Mucosa of descending colon (tissue), 3 donors: ENCODE measurements at regions not wholly inside any gene's neighbourhood (a gene's known extent, or its start where the extent isn't known, plus 50 kb on each side); places are given as distances from the start of the nearest gene placed in this dataset.

ENCODE experiments used
- ATAC-seq: fragments of 200-7000 bp; cut with Tn5 transposase; one replicate; pipeline ENCODE4 v1.9.1; 2020; ENCODE audit warnings: mild to moderate bottlenecking, moderate library complexity
- DNase-seq, 3 donors: peaks; one replicate each; pipeline ENCODE4 v3.0.0-alpha.2; 2020
- H3K36me3 ChIP-seq: fragments of 200-600 bp; one replicate; pipeline ENCODE4 v1.8.0; 2021; ENCODE audit warnings: low read depth, mild to moderate bottlenecking
- H3K4me1 ChIP-seq: fragments of 200-600 bp; one replicate; pipeline ENCODE4 v1.8.0; 2021; ENCODE audit warnings: low read depth, mild to moderate bottlenecking
- H3K4me3 ChIP-seq: fragments of 200-600 bp; one replicate; pipeline ENCODE4 v1.8.0; 2021; ENCODE audit warnings: mild to moderate bottlenecking
- H3K9me3 ChIP-seq: fragments of 200-600 bp; one replicate; pipeline ENCODE4 v1.8.0; 2021; ENCODE audit warnings: mild to moderate bottlenecking
- intact Hi-C, 2 donors: fragments of 100-400 bp; cut with DNase I in 1 of 2; cut with micrococcal nuclease in 1 of 2; formaldehyde crosslinking; loops; one replicate each; pipeline versions ENCODE4 v1.11.0 to v1.11.1; 2022; cut with DNase I, micrococcal nuclease
- TF ChIP-seq, protein P1 (sequence below): fragments of 200-600 bp; IDR thresholded peaks from one replicate; pipeline ENCODE4 v1.8.0; 2022; ENCODE audit warnings: antibody characterized with exemption, mild to moderate bottlenecking
- donor health status: DM: no; HTN: no; CAD: no; lungs with moderate emphysema.
- donor health status: DM: no; HTN: no; CAD: no.
- donor health status: DM: no; HTN: yes; CAD: no.

DNA sequence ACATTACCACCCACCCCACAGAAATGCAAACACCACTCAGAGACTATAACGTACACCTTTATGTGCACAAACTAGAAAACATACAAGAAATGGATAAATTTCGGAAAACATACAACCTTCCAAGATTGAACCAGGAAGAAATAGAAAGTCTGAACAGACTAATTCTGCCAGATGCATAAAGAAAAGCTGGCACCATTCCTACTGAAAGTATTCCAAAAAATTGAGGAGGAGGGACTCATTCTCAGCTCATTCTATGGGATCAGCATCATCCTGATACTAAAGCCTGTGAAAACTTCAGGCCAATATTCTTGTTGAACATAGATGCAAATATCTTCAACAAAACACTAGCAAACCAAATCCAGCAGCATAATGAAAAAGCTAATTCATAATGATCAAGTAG lies 115.1 kb upstream of the CD180 start:
- no peaks in the 10 kb centered on the region for H3K9me3 ChIP-seq
- H3K4me3 ChIP-seq, result no peak overlapping the region
- intact Hi-C loops, result no loop called here
- DNase-seq (no peak), ATAC-seq (no peak)
- no peaks in the 10 kb centered on the region for H3K4me1 ChIP-seq
- no peaks in the 10 kb centered on the region for H3K36me3 ChIP-seq
- TF ChIP-seq, protein P1, sequence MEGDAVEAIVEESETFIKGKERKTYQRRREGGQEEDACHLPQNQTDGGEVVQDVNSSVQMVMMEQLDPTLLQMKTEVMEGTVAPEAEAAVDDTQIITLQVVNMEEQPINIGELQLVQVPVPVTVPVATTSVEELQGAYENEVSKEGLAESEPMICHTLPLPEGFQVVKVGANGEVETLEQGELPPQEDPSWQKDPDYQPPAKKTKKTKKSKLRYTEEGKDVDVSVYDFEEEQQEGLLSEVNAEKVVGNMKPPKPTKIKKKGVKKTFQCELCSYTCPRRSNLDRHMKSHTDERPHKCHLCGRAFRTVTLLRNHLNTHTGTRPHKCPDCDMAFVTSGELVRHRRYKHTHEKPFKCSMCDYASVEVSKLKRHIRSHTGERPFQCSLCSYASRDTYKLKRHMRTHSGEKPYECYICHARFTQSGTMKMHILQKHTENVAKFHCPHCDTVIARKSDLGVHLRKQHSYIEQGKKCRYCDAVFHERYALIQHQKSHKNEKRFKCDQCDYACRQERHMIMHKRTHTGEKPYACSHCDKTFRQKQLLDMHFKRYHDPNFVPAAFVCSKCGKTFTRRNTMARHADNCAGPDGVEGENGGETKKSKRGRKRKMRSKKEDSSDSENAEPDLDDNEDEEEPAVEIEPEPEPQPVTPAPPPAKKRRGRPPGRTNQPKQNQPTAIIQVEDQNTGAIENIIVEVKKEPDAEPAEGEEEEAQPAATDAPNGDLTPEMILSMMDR, result no peak

DNA sequence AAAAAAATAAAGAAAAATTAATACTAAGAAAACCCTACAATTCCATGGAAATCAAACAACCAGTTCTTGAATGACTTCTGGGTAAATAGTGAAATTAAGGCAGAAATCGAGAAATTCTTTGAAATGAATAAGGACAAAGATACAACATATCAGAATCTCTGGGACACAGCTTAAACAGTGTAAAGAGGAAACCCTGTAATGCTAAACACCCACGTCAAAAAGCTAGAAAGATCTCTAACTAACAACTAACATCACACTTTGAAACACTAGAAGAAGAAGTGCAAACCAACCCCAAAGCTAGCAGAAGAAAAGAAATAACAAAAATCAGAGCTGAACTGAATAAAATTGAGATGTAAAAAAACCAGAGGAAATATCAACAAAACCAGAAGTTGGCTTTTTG lies 114.6 kb upstream of the CD180 start:
- H3K4me3 ChIP-seq, result no peak overlapping the region
- intact Hi-C loops, result no loop called here
- TF ChIP-seq, protein P1, result no peak
- H3K4me1 ChIP-seq, result no peaks in the 10 kb centered on the region
- no peaks in the 10 kb centered on the region for H3K36me3 ChIP-seq
- no peak for ATAC-seq
- no peaks in the 10 kb centered on the region for H3K9me3 ChIP-seq
- no peak for DNase-seq

DNA sequence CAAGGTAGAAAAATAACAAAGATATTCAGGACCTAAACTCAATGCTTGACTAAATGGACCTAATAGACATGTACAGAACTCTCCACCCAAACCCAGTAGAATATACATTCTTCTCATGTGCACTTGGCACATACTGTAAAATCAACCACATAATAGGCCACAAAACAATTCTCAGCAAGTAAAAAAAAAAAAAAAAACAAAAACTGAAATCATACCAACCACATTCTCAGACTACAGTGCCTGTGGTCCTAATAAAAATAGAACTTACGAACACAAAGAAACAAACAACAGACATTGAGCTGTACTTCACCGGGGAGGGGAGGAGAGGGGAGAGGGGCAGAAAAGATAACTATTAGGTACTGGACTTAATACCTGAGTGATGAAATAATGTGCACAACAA lies 114.1 kb upstream of the CD180 start:
- Histone ChIP-seq H3K4me1 (no peaks in the 10 kb centered on the region), H3K9me3 (no peaks in the 10 kb centered on the region), H3K4me3 (no peak overlapping the region), H3K36me3 (no peaks in the 10 kb centered on the region)
- intact Hi-C loops, result no loop called here
- DNase-seq (no peak), ATAC-seq (no peak)
- TF ChIP-seq, protein P1, result no peak

DNA sequence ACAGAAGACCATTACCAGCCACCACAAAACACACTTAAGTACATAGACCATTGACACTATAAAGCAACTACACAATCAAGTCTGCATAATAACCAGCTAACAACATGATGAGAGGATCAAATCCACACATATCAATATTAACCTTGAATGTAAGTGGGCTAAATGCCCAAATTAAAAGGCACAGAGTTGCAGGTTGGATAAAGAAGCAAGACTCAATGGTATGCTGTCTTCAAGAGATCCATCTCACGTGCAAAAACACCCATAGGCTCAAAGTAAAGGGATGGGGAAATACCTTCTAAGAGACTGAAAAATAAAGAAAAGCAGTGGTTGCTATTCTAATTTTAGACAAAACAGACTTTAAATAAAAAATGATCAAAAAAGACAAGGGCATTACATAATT lies 113.6 kb upstream of the CD180 start:
- no peak overlapping the region for H3K4me3 ChIP-seq
- H3K9me3 ChIP-seq, result no peaks in the 10 kb centered on the region
- H3K4me1 ChIP-seq, result no peaks in the 10 kb centered on the region
- H3K36me3 ChIP-seq, result no peaks in the 10 kb centered on the region
- intact Hi-C loops, result no loop called here
- TF ChIP-seq, protein P1, result no peak
- ATAC-seq (no peak), DNase-seq (no peak)

DNA sequence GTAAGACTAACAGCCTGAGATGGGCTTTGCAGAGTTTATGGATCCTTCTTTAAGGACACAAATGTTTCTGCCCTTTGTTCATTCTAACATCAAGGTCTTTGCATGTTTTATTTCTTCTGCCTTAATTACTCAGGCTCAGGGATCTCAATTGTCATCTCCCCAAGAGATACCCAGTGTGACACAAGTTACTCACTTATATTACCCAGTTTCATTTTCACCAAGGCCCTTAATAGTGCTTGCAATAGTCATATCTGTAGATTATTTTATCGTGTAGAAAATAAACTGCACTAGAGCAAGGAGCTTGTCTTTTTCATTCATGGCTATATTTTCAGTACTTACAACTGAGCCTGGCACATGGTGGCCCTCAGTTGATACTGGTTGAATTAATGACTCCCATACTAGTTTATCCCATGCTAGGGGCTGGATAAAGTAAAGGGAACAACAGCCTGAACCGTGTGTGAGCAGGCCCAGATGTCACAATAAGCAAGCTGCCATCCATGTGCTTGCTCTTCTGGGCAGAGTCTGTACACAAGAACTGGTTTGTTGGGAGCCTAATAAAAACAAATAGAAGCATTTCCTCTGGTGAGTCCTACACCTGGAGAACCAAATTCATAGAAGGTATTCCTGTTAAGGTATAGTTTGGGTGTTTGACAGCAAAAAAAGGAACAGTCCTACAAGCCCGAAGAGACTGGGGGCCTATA lies 112.5 kb upstream of the CD180 start:
- TF ChIP-seq, protein P1, result no peak
- intact Hi-C loops, result no loop called here
- DNase-seq (no peak), ATAC-seq (no peak)
- Histone ChIP-seq H3K9me3 (no peaks in the 10 kb centered on the region), H3K36me3 (no peaks in the 10 kb centered on the region), H3K4me1 (no peaks in the 10 kb centered on the region), H3K4me3 (no peak overlapping the region)
